ENCODE measurements at regions not wholly inside any gene's neighbourhood (a gene's known extent, or its start where the extent isn't known, plus 50 kb on each side); places are given as distances from the start of the nearest gene placed in this dataset.
"Not testable (repeated sequence)": the region's sequence is repeated elsewhere in the genome, so short reads cannot be mapped to it uniquely, and the experiment has no call there.

DNA sequence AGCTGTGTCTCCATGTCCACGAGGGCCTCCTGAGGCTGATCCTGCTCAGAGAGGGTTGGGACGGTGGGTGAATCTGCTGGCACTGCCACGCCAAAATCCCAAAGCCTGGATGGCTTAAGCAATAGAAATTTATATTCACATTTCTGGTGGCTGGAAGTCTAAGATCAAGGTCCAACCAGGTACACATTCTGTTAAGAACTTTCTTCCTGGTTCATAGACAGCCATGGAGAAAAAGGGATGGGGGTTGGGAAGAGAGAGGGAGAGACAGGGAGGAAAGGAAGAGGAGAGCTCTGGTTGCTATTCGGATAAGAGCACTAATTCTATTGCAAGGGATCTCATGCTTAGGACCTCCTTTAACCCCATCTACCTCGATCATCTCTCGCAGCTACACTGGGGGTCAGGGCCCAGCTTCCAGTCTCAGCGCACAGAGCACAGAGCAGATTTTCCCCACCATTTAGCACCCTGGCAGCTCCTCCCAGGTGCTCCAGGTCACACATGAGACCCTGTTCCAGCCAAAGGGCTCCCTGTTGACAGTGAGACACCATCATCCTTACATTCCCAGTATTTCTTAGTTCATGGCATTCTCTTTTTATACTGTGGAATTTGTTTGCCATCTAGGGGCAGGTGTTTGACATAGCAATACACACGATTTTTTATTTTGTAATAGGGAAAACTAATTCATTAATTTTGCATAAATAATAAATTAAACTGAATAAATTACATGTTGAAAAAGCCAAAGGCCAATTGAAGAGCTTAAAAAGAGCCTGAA lies 615.6 kb downstream of the RPIA start:
- TF ChIP-seq, protein P1, sequence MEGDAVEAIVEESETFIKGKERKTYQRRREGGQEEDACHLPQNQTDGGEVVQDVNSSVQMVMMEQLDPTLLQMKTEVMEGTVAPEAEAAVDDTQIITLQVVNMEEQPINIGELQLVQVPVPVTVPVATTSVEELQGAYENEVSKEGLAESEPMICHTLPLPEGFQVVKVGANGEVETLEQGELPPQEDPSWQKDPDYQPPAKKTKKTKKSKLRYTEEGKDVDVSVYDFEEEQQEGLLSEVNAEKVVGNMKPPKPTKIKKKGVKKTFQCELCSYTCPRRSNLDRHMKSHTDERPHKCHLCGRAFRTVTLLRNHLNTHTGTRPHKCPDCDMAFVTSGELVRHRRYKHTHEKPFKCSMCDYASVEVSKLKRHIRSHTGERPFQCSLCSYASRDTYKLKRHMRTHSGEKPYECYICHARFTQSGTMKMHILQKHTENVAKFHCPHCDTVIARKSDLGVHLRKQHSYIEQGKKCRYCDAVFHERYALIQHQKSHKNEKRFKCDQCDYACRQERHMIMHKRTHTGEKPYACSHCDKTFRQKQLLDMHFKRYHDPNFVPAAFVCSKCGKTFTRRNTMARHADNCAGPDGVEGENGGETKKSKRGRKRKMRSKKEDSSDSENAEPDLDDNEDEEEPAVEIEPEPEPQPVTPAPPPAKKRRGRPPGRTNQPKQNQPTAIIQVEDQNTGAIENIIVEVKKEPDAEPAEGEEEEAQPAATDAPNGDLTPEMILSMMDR (IDR thresholded peaks at IDR 0.05 in 4 of 5, conservative IDR thresholded peaks at IDR 0.05 in 1 of 5) = not testable (repeated sequence)
- not testable (repeated sequence) for TF ChIP-seq POLR2A (IDR thresholded peaks at IDR 0.05)

Measured in gastrocnemius medialis (tissue), 4 donors.